GM12878 (cell line): ENCODE measurements at regions not wholly inside any gene's neighbourhood (a gene's known extent, or its start where the extent isn't known, plus 50 kb on each side); places are given as distances from the start of the nearest gene placed in this dataset.

Experiments used
- ATAC-seq: fragments of 200-7000 bp; cut with Tn5 transposase; 3 replicates; pipeline ENCODE4 v1.9.1; 2020; ENCODE audit warnings: mild to moderate bottlenecking, moderate library complexity
- BruUV-seq: library from RNA; stranded (reverse); fragments of 400-500 nt; replicated peaks from 2 replicates; lab custom pipeline; 2021; lab: Mats Ljungman, UMichigan
- CTCF ChIA-PET: fragments of 300-600 bp; sonication (Branson Sonifier 250); formaldehyde crosslinking; extraction: SDS; loops from one replicate; lab custom pipeline; 2021; ENCODE audit warnings: inconsistent platforms; lab: Yijun Ruan, JAX
- POLR2A ChIA-PET: fragments of 350-600 bp; formaldehyde crosslinking; extraction: SDS; loops from one replicate; lab custom pipeline; 2021; ENCODE audit warnings: inconsistent platforms; lab: Charles Lee
- RAD21 ChIA-PET: fragments of 300-600 bp; sonication (Branson Sonifier 250); formaldehyde crosslinking; loops from one replicate; lab custom pipeline; 2023; ENCODE audit warnings: antibody characterized with exemption; ENCODE audit not compliant: unreplicated experiment; lab: Charles Lee
- SMC1A ChIA-PET: fragments of 300-600 bp; sonication (Branson Sonifier 250); formaldehyde crosslinking; loops from one replicate; lab custom pipeline; 2023; ENCODE audit not compliant: unreplicated experiment, uncharacterized antibody; lab: Charles Lee
- DNase-seq: peaks from one replicate; pipeline ENCODE4 v3.0.0-alpha.2; 2011; ENCODE audit warnings: low read depth, low spot score
- FAIRE-seq: peaks from 3 replicates; lab custom pipeline; 2011; peaks lifted over from hg19 to GRCh38; lab: Jason Lieb, UNC
- H2AFZ ChIP-seq: 2 replicates; pipeline ENCODE4 v1.6.0; 2011; ENCODE audit warnings: low read depth, low read length, control low read depth; ENCODE audit not compliant: control insufficient read depth
- H3K27ac ChIP-seq: 2 replicates; pipeline ENCODE4 v1.5.1; 2011; ENCODE audit warnings: control low read depth; ENCODE audit not compliant: control insufficient read depth, insufficient read depth
- H3K27me3 ChIP-seq, 2 experiments: replicated peaks in 1 of 2; 2 replicates each; pipeline versions ENCODE4 v1.6.0 to v1.6.1; 2011; ENCODE audit warnings: low read length in 1 of 2; ENCODE audit not compliant: control insufficient read depth in 2 of 2, insufficient read depth in 2 of 2
- H3K36me3 ChIP-seq, 2 experiments: 2 replicates each; pipeline ENCODE4 v1.5.1; 2011; ENCODE audit warnings: low read length in 1 of 2; ENCODE audit not compliant: control insufficient read depth in 2 of 2, insufficient read depth in 2 of 2
- H3K4me1 ChIP-seq: 2 replicates; pipeline ENCODE4 v1.6.1; 2011; ENCODE audit warnings: mild to moderate bottlenecking, low read length, moderate library complexity, mixed read lengths; ENCODE audit not compliant: control insufficient read depth, insufficient read depth
- H3K4me2 ChIP-seq: 2 replicates; pipeline ENCODE4 v1.6.0; 2011; ENCODE audit warnings: control low read depth; ENCODE audit not compliant: control insufficient read depth, insufficient read depth
- H3K4me3 ChIP-seq: fragments of 200-600 bp; sonication (generic); 2 replicates; pipeline ENCODE4 v1.5.1; 2016
- H3K79me2 ChIP-seq: 2 replicates; pipeline ENCODE4 v1.6.0; 2011; ENCODE audit warnings: low read length; ENCODE audit not compliant: control insufficient read depth, insufficient read depth
- H3K9ac ChIP-seq: 2 replicates; pipeline ENCODE4 v1.8.0; 2011; ENCODE audit warnings: low read length, control low read depth, mixed read lengths; ENCODE audit not compliant: control insufficient read depth, insufficient read depth
- H3K9me3 ChIP-seq: replicated peaks from 3 replicates; pipeline ENCODE4 v1.5.1; 2011; ENCODE audit warnings: mild to moderate bottlenecking, low read length; ENCODE audit not compliant: control insufficient read depth, insufficient read depth
- H4K20me1 ChIP-seq: 2 replicates; pipeline ENCODE4 v1.6.0; 2011; ENCODE audit not compliant: control insufficient read depth, insufficient read depth
- ATF2 ChIP-seq: IDR thresholded peaks from 2 replicates; pipeline ENCODE4 v1.6.1; 2012; ENCODE audit warnings: low read length, inconsistent platforms
- ATF3 ChIP-seq: IDR thresholded peaks from 2 replicates; pipeline ENCODE4 v1.6.1; 2011; ENCODE audit warnings: low read depth, mild to moderate bottlenecking, low read length, moderate library complexity, borderline replicate concordance; ENCODE audit errors: extremely low read depth
- EZH2 ChIP-seq: IDR thresholded peaks from 2 replicates; pipeline ENCODE4 v1.6.1; 2012; ENCODE audit warnings: low read depth, mild to moderate bottlenecking, control low read depth, inconsistent platforms, low read length, borderline replicate concordance; ENCODE audit not compliant: control insufficient read depth
- IKZF2 ChIP-seq, 2 experiments: fragments of 450-650 bp; IDR thresholded peaks; 2 replicates each; pipeline ENCODE4 v1.6.1; 2017; ENCODE audit warnings: mild to moderate bottlenecking in 2 of 2, moderate library complexity in 2 of 2
- KAT2A ChIP-seq: conservative IDR thresholded peaks from 2 replicates; pipeline ENCODE4 v1.6.1; 2011; ENCODE audit warnings: low read depth, low read length; ENCODE audit not compliant: control insufficient read depth
- NR2F1 ChIP-seq: fragments of 450-650 bp; conservative IDR thresholded peaks from 2 replicates; pipeline ENCODE4 v1.6.1; 2017; ENCODE audit warnings: mild to moderate bottlenecking
- PAX8 ChIP-seq: fragments of 450-650 bp; IDR thresholded peaks from 2 replicates; pipeline ENCODE4 v1.6.1; 2017; ENCODE audit warnings: mild to moderate bottlenecking, moderate library complexity
- POLR2A ChIP-seq: IDR thresholded peaks from 2 replicates; pipeline ENCODE4 v1.6.1; 2011; ENCODE audit warnings: low read depth, mild to moderate bottlenecking, low read length
- REST ChIP-seq: IDR thresholded peaks from 2 replicates; pipeline ENCODE4 v1.6.1; 2012; ENCODE audit warnings: mild to moderate bottlenecking, low read depth, low read length
- SP1 ChIP-seq: IDR thresholded peaks from one replicate; pipeline ENCODE4 v1.6.1; 2011; ENCODE audit warnings: low read depth, low read length
- ZBED1 ChIP-seq: IDR thresholded peaks from 2 replicates; pipeline ENCODE4 v1.6.1; 2016; ENCODE audit warnings: borderline replicate concordance
- ZBTB11 ChIP-seq: fragments of 450-650 bp; formaldehyde crosslinking; IDR thresholded peaks from 2 replicates; pipeline ENCODE4 v1.5.0; 2022; ENCODE audit warnings: mild to moderate bottlenecking, missing genetic modification characterization
- ZBTB40 ChIP-seq: fragments of 450-650 bp; IDR thresholded peaks from 2 replicates; pipeline ENCODE4 v1.6.1; 2016; ENCODE audit warnings: mild to moderate bottlenecking, moderate library complexity, borderline replicate concordance
- in situ Hi-C: fragments of 300-500 bp; cut with MboI; formaldehyde crosslinking; loops from 9 replicates; pipeline ENCODE4 v1.14.3; 2018; ENCODE audit warnings: mixed read lengths
- intact Hi-C: fragments of 100-400 bp; cut with micrococcal nuclease; formaldehyde crosslinking; loops from one replicate; pipeline ENCODE4 v1.14.2; 2022; ENCODE audit not compliant: unreplicated experiment

GRCh38 chr1:36656838-36657237 lies 174.1 kb upstream of the CSF3R start:
- ATAC-seq (no peak), FAIRE-seq (no peak), DNase-seq (no peak)
- RAD21 ChIA-PET, result no interaction called here
- Histone ChIP-seq H4K20me1 (no peaks in the 10 kb centered on the region), H3K27ac (no peak overlapping the region), H3K9me3 (no peaks in the 10 kb centered on the region), H3K9ac (no peak overlapping the region), H2AFZ (no peak overlapping the region), H3K27me3 (0 out of 4 replicates have a peak, but pooled peaks cover 1 to 3% of the 10 kb centered on the region in 2 experiments), H3K36me3 (no peaks in the 10 kb centered on the region), H3K4me1 (no peaks in the 10 kb centered on the region), H3K4me3 (no peak overlapping the region), H3K4me2 (no peak overlapping the region), H3K79me2 (no peaks in the 10 kb centered on the region)
- SMC1A ChIA-PET, result interaction anchor here (0.7 kb wide), 1 partner anchor 13 kb away, joined by 4 read pairs; no protein-coding TSS in a partner anchor
- in situ Hi-C loops, result no loop called here
- CTCF ChIA-PET, result no interaction called here
- POLR2A ChIA-PET, result no interaction called here
- intact Hi-C loops, result no loop called here
- no TSS peak for BruUV-seq
- TF ChIP-seq ZBTB40 (no peak), ZBTB11 (no peak), IKZF2 (IDR thresholded peaks at IDR 0.05) (no peak), SP1 (no peak), ATF3 (no peak), NR2F1 (no peak), POLR2A (no peak), PAX8 (no peak), KAT2A (no peak), REST (no peak), ZBED1 (no peak), ATF2 (no peak), EZH2 (no peak)
